H1 (cell line): ENCODE measurements at regions not wholly inside any gene's neighbourhood (a gene's known extent, or its start where the extent isn't known, plus 50 kb on each side); places are given as distances from the start of the nearest gene placed in this dataset.

ENCODE experiments used
- CTCF ChIP-seq, 3 experiments: IDR thresholded peaks; 1 replicate in 2 of 3; 2 replicates in 1 of 3; pipeline versions ENCODE4 v1.5.1 to v1.6.1; 2011; ENCODE audit warnings: low read length in 3 of 3, mild to moderate bottlenecking in 3 of 3, inconsistent platforms in 2 of 3, low read depth in 1 of 3, moderate library complexity in 1 of 3; ENCODE audit not compliant: insufficient read depth in 1 of 3; ENCODE audit errors: control extremely low read depth in 1 of 3
- EP300 ChIP-seq, 2 experiments: IDR thresholded peaks; 1 replicate in 1 of 2; 2 replicates in 1 of 2; pipeline ENCODE4 v1.6.1; 2011 to 2012; ENCODE audit warnings: low read depth in 2 of 2, low read length in 2 of 2, mild to moderate bottlenecking in 2 of 2, borderline replicate concordance in 1 of 2, inconsistent platforms in 1 of 2, moderate library complexity in 1 of 2
- GABPA ChIP-seq: IDR thresholded peaks from 2 replicates; pipeline ENCODE4 v1.6.1; 2011; ENCODE audit warnings: mild to moderate bottlenecking, low read length, moderate library complexity, borderline replicate concordance; ENCODE audit not compliant: insufficient read depth
- GTF2F1 ChIP-seq: IDR thresholded peaks from 2 replicates; pipeline ENCODE4 v1.6.1; 2012; ENCODE audit warnings: low read depth, low read length, improper control_type of control experiment, borderline replicate concordance
- KDM4A ChIP-seq: IDR thresholded peaks from one replicate; pipeline ENCODE4 v1.7.1; 2012; ENCODE audit warnings: low read depth, mild to moderate bottlenecking, moderate library complexity, low read length, inconsistent platforms; ENCODE audit not compliant: severe bottlenecking
- MAX ChIP-seq: IDR thresholded peaks from 2 replicates; pipeline ENCODE4 v1.6.1; 2012; ENCODE audit warnings: inconsistent platforms
- NRF1 ChIP-seq: IDR thresholded peaks from 2 replicates; pipeline ENCODE4 v1.6.1; 2011; ENCODE audit warnings: mild to moderate bottlenecking, low read depth, low read length, improper control_type of control experiment
- RAD21 ChIP-seq, 2 experiments: IDR thresholded peaks in 1 of 2; conservative IDR thresholded peaks in 1 of 2; 2 replicates each; pipeline ENCODE4 v1.6.1; 2011; ENCODE audit warnings: low read depth in 2 of 2, low read length in 2 of 2, improper control_type of control experiment in 1 of 2, inconsistent platforms in 1 of 2, mild to moderate bottlenecking in 1 of 2, moderate library complexity in 1 of 2
- SP2 ChIP-seq: IDR thresholded peaks from 2 replicates; pipeline ENCODE4 v1.6.1; 2012; ENCODE audit warnings: mild to moderate bottlenecking, low read length, inconsistent platforms
- TF ChIP-seq, protein P1 (sequence below): IDR thresholded peaks from 2 replicates; pipeline ENCODE4 v1.6.1; 2011; ENCODE audit warnings: low read length, improper control_type of control experiment

DNA sequence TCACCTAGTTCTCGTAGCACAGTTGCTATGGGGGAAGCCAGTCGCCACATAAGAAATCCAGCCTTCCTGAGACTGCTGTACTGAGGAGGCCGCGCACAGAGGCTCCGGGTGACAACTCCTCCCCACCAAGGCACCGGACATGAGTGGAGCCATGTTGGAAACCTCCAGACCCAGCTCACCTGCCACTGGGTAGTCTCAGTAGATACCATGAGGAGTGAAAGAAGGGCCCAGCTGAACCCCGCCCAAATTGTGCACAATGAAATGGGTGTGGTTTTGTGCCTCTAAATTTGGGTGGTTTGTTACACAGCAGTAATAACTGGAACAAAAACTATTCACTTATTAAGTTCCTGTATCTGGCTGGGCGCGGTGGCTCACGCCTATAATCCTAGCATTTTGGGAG lies 198.7 kb downstream of the BCOR start:
- TF ChIP-seq NRF1 = no peak
- TF ChIP-seq GTF2F1 = no peak
- TF ChIP-seq, protein P1, sequence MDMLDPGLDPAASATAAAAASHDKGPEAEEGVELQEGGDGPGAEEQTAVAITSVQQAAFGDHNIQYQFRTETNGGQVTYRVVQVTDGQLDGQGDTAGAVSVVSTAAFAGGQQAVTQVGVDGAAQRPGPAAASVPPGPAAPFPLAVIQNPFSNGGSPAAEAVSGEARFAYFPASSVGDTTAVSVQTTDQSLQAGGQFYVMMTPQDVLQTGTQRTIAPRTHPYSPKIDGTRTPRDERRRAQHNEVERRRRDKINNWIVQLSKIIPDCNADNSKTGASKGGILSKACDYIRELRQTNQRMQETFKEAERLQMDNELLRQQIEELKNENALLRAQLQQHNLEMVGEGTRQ = no peak
- TF ChIP-seq CTCF (IDR thresholded peaks at IDR 0.05; ENCODE audit: control extremely low read depth in 1 of 3, insufficient read depth in 1 of 3, low read depth in 1 of 3, low read length in 3 of 3) = no peak
- no peak for TF ChIP-seq KDM4A
- TF ChIP-seq MAX = no peak
- TF ChIP-seq SP2 = no peak
- TF ChIP-seq EP300 (IDR thresholded peaks at IDR 0.05; ENCODE audit: borderline replicate concordance in 1 of 2, low read depth in 2 of 2, low read length in 2 of 2) = no peak
- TF ChIP-seq GABPA = no peak
- TF ChIP-seq RAD21 (IDR thresholded peaks at IDR 0.05 in 1 of 2, conservative IDR thresholded peaks at IDR 0.05 in 1 of 2; ENCODE audit: low read depth in 2 of 2, low read length in 2 of 2) = no peak
